ENCODE measurements at regions not wholly inside any gene's neighbourhood (a gene's known extent, or its start where the extent isn't known, plus 50 kb on each side); places are given as distances from the start of the nearest gene placed in this dataset.

DNA sequence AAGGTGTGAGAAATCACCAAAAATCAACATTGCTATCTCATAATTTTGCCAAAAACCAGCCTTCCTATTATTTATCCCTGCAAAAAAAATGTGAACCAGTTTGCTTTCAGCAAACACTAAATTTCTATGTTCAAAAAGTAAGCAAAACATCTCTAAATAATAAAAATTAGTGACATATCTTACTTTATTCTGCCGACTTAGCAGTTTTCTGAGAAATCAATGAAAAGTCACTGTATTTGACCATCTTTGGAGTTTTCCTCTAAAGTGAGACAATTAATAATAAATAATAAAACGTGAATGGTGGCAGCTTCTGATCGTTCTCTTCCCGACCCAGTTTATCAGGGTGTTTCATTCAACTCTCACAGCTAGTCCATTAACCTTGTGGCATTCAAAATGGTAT lies 158.6 kb upstream of the TARS1 start:
- TF ChIP-seq POLR2A (IDR thresholded peaks at IDR 0.05; ENCODE audit: low read depth, low read length) (no peak), TAF1 (IDR thresholded peaks at IDR 0.05; ENCODE audit: borderline replicate concordance, low read depth, low read length) (no peak), POLR2AphosphoS5 (IDR thresholded peaks at IDR 0.05; ENCODE audit: low read depth, low read length) (no peak)
